ENCODE measurements at regions not wholly inside any gene's neighbourhood (a gene's known extent, or its start where the extent isn't known, plus 50 kb on each side); places are given as distances from the start of the nearest gene placed in this dataset.
A peak's percentile ranks its signal among the peaks of the same experiment; 100 is the strongest.

DNA sequence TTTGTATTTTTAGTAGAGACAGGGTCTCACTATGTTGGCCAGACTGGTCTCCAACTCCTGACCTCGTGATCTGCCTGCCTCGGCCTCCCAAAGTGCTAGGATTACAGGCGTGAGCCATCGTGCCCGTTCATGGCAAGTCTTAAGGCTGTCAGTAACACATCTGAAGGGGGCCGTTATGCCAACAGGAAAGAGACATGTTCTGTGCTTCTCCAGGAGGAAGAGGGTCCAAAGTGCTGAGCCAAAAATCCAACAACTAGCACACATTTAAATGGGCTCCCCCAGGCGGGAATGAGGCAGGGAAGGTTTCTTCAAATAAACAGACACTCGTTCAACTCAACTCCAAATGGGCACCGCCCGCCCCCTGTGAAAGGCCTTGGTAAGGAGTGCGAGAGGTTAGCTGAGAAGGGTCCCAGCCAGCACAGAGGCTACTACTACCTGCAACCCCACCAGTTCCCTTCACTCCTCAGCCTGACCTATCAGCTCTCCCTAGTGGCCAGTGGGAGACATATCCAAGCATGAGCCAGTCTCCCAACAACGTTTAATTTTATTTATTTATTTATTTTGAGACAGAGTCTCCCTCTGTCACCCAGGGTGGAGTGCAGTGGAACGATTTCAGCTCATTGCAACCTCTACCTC, 84.1 kb upstream of the DMRT1 start:
- TF ChIP-seq, protein P1, sequence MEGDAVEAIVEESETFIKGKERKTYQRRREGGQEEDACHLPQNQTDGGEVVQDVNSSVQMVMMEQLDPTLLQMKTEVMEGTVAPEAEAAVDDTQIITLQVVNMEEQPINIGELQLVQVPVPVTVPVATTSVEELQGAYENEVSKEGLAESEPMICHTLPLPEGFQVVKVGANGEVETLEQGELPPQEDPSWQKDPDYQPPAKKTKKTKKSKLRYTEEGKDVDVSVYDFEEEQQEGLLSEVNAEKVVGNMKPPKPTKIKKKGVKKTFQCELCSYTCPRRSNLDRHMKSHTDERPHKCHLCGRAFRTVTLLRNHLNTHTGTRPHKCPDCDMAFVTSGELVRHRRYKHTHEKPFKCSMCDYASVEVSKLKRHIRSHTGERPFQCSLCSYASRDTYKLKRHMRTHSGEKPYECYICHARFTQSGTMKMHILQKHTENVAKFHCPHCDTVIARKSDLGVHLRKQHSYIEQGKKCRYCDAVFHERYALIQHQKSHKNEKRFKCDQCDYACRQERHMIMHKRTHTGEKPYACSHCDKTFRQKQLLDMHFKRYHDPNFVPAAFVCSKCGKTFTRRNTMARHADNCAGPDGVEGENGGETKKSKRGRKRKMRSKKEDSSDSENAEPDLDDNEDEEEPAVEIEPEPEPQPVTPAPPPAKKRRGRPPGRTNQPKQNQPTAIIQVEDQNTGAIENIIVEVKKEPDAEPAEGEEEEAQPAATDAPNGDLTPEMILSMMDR (IDR thresholded peaks at IDR 0.05): peak in 6 of 7 experiments; percentile 44 to 74 (median 61)
- TF ChIP-seq POLR2A (IDR thresholded peaks at IDR 0.05): no peak

All from body of pancreas (tissue), 4 donors.